Ishikawa (cell line): ENCODE measurements at regions not wholly inside any gene's neighbourhood (a gene's known extent, or its start where the extent isn't known, plus 50 kb on each side); places are given as distances from the start of the nearest gene placed in this dataset.

Source experiments
- CEBPB ChIP-seq: IDR thresholded peaks from 2 replicates; pipeline ENCODE4 v1.6.1; 2012
- EP300 ChIP-seq: IDR thresholded peaks from 2 replicates; pipeline ENCODE4 v1.6.1; 2012; ENCODE audit warnings: borderline replicate concordance
- MAX ChIP-seq: IDR thresholded peaks from 2 replicates; pipeline ENCODE4 v1.6.1; 2012
- NFIC ChIP-seq: IDR thresholded peaks from 2 replicates; pipeline ENCODE4 v1.6.1; 2012
- RAD21 ChIP-seq: IDR thresholded peaks from 2 replicates; pipeline ENCODE4 v1.6.1; 2012; ENCODE audit warnings: low read depth
- TAF1 ChIP-seq: IDR thresholded peaks from 2 replicates; pipeline ENCODE4 v1.6.1; 2012; ENCODE audit warnings: low read depth, mild to moderate bottlenecking
- TCF12 ChIP-seq: IDR thresholded peaks from 2 replicates; pipeline ENCODE4 v1.6.1; 2012; ENCODE audit warnings: low read depth
- YY1 ChIP-seq: IDR thresholded peaks from 2 replicates; pipeline ENCODE4 v1.6.1; 2012; ENCODE audit warnings: low read depth
- TF ChIP-seq, protein P1 (sequence below): IDR thresholded peaks from 2 replicates; pipeline ENCODE4 v1.6.1; 2012; ENCODE audit warnings: low read depth, mild to moderate bottlenecking

DNA sequence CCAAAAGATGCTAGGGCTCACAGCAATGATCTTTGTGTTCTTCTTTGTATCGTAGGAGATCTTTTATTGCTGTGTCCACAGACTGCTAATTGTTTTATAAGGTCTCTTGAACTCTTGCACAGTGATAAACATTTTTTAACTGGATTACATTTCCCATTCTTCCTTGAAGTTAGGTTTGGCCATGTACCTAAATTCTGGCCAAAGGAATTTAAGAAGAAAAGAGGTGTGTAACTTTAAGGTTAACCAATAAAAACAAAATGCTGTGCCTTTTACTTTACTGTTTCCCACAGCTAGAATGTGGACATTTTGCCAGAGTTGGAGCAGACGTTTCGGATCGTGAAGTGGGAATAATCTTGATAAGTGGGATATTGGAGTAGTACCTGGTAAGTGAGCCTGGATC lies 82.6 kb upstream of the GPC6 start:
- TF ChIP-seq CEBPB: no peak
- no peak for TF ChIP-seq RAD21
- TF ChIP-seq, protein P1, sequence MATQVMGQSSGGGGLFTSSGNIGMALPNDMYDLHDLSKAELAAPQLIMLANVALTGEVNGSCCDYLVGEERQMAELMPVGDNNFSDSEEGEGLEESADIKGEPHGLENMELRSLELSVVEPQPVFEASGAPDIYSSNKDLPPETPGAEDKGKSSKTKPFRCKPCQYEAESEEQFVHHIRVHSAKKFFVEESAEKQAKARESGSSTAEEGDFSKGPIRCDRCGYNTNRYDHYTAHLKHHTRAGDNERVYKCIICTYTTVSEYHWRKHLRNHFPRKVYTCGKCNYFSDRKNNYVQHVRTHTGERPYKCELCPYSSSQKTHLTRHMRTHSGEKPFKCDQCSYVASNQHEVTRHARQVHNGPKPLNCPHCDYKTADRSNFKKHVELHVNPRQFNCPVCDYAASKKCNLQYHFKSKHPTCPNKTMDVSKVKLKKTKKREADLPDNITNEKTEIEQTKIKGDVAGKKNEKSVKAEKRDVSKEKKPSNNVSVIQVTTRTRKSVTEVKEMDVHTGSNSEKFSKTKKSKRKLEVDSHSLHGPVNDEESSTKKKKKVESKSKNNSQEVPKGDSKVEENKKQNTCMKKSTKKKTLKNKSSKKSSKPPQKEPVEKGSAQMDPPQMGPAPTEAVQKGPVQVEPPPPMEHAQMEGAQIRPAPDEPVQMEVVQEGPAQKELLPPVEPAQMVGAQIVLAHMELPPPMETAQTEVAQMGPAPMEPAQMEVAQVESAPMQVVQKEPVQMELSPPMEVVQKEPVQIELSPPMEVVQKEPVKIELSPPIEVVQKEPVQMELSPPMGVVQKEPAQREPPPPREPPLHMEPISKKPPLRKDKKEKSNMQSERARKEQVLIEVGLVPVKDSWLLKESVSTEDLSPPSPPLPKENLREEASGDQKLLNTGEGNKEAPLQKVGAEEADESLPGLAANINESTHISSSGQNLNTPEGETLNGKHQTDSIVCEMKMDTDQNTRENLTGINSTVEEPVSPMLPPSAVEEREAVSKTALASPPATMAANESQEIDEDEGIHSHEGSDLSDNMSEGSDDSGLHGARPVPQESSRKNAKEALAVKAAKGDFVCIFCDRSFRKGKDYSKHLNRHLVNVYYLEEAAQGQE: no peak
- TF ChIP-seq YY1: no peak
- no peak for TF ChIP-seq TAF1
- TF ChIP-seq NFIC: no peak
- no peak for TF ChIP-seq TCF12
- TF ChIP-seq EP300: no peak
- TF ChIP-seq MAX: no peak
